HL-60/S4 treated with retinoic acid at 250 ng/mL for 4 days and 3 days (cell line): ENCODE measurements at regions not wholly inside any gene's neighbourhood (a gene's known extent, or its start where the extent isn't known, plus 50 kb on each side); places are given as distances from the start of the nearest gene placed in this dataset.

Experiments
- in situ Hi-C: fragments of 300-500 bp; cut with MboI; formaldehyde crosslinking; loops from 2 replicates; pipeline ENCODE4 v1.7.0; 2022; ENCODE audit warnings: low sequenced_read_pairs

GRCh38 chr5:74956278-74956677 lies 90.1 kb upstream of the FAM169A start:
- in situ Hi-C loops, result no loop called here

GRCh38 chr5:74954919-74955318 lies 88.7 kb upstream of the FAM169A start:
- in situ Hi-C loops, result no loop called here

GRCh38 chr5:74953937-74954720 lies 87.9 kb upstream of the FAM169A start:
- in situ Hi-C loops, result no loop called here

- in situ Hi-C loops, result no loop called here
These were observed 87.4 kb upstream of the FAM169A start for GRCh38 chr5:74953554-74953936.

- in situ Hi-C loops, result no loop called here
These were observed 86.2 kb upstream of the FAM169A start for GRCh38 chr5:74952406-74952805.

- in situ Hi-C loops, result no loop called here
These were observed 85.7 kb upstream of the FAM169A start for GRCh38 chr5:74951865-74952264.

GRCh38 chr5:74950836-74951515 lies 84.8 kb upstream of the FAM169A start:
- in situ Hi-C loops, result no loop called here

- in situ Hi-C loops, result no loop called here
These were observed 83.8 kb upstream of the FAM169A start for GRCh38 chr5:74949976-74950375.

GRCh38 chr5:74948031-74948546 lies 81.9 kb upstream of the FAM169A start:
- in situ Hi-C loops, result no loop called here

- in situ Hi-C loops, result no loop called here
These were observed 80.3 kb upstream of the FAM169A start for GRCh38 chr5:74946471-74946870.

- in situ Hi-C loops, result no loop called here
These were observed 79.5 kb upstream of the FAM169A start for GRCh38 chr5:74945561-74946165.

- in situ Hi-C loops, result no loop called here
These were observed 77.7 kb upstream of the FAM169A start for GRCh38 chr5:74943905-74944304.

- in situ Hi-C loops, result no loop called here
These were observed 76.6 kb upstream of the FAM169A start for GRCh38 chr5:74942622-74943286.

GRCh38 chr5:74940782-74941353 lies 74.7 kb upstream of the FAM169A start:
- in situ Hi-C loops, result no loop called here

- in situ Hi-C loops, result no loop called here
These were observed 72.2 kb upstream of the FAM169A start for GRCh38 chr5:74938250-74938933.

GRCh38 chr5:74935752-74936091 lies 69.5 kb upstream of the FAM169A start:
- in situ Hi-C loops, result no loop called here

GRCh38 chr5:74934949-74935751 lies 69.0 kb upstream of the FAM169A start:
- in situ Hi-C loops, result no loop called here

- in situ Hi-C loops, result no loop called here
These were observed 61.1 kb upstream of the FAM169A start for GRCh38 chr5:74927336-74927735.

- in situ Hi-C loops, result loop anchor here (10.0 kb wide), 1 partner anchor 245 kb away; no protein-coding TSS in a partner anchor
These were observed 53.3 kb upstream of the FAM169A start for GRCh38 chr5:74919487-74919886.

- in situ Hi-C loops, result loop anchor here (10.0 kb wide), 1 partner anchor 244 kb away; no protein-coding TSS in a partner anchor
These were observed 52.9 kb upstream of the FAM169A start for GRCh38 chr5:74919041-74919440.
